HepG2 (cell line): ENCODE measurements at regions not wholly inside any gene's neighbourhood (a gene's known extent, or its start where the extent isn't known, plus 50 kb on each side); places are given as distances from the start of the nearest gene placed in this dataset.

Source experiments
- ATAC-seq: fragments of 200-7000 bp; cut with Tn5 transposase; 3 replicates; pipeline ENCODE4 v1.9.1; 2020; ENCODE audit warnings: mild to moderate bottlenecking, moderate library complexity
- BruUV-seq: library from RNA; stranded (reverse); fragments of 400-500 nt; replicated peaks from 2 replicates; lab custom pipeline; 2021; lab: Mats Ljungman, UMichigan
- CTCF ChIA-PET: fragments of 300-600 bp; formaldehyde crosslinking; extraction: SDS; loops from one replicate; lab custom pipeline; 2021; ENCODE audit warnings: low total read pairs, inconsistent platforms, low intra/inter-chr PET ratio; lab: Yijun Ruan, JAX
- POLR2A ChIA-PET: fragments of 350-600 bp; sonication (Branson Sonifier 250); formaldehyde crosslinking; loops from one replicate; lab custom pipeline; 2020; ENCODE audit warnings: antibody characterized with exemption, inconsistent platforms; lab: Yijun Ruan, JAX
- DNase-seq: peaks from one replicate; pipeline ENCODE4 v3.0.0-alpha.2; 2015; ENCODE audit warnings: low spot score
- FAIRE-seq: peaks from 3 replicates; lab custom pipeline; 2011; peaks lifted over from hg19 to GRCh38; lab: Jason Lieb, UNC
- H2AFZ ChIP-seq: one replicate; pipeline ENCODE4 v1.6.1; 2011; ENCODE audit warnings: low read length, inconsistent platforms
- H3K27ac ChIP-seq: fragments of 300-600 bp; 3 replicates; pipeline ENCODE4 v1.8.0; 2011; ENCODE audit warnings: mixed run types, mild to moderate bottlenecking, mixed read lengths, low read length, inconsistent platforms; ENCODE audit not compliant: insufficient read depth; ENCODE audit errors: extremely low read length
- H3K27me3 ChIP-seq, 2 experiments: fragments of 200-600 bp in 1 of 2; 2 replicates in 1 of 2; 3 replicates in 1 of 2; pipeline versions ENCODE4 v1.6.0 to v1.8.0; 2011; ENCODE audit warnings: low read length in 2 of 2, mild to moderate bottlenecking in 2 of 2, moderate library complexity in 2 of 2, inconsistent platforms in 1 of 2; ENCODE audit not compliant: insufficient read depth in 2 of 2, control insufficient read depth in 1 of 2
- H3K36me3 ChIP-seq, 2 experiments: fragments of 200-600 bp in 1 of 2; replicated peaks in 1 of 2; 2 replicates in 1 of 2; 3 replicates in 1 of 2; pipeline versions ENCODE4 v1.5.1 to v1.8.0; 2011; ENCODE audit warnings: low read length in 2 of 2, inconsistent platforms in 1 of 2; ENCODE audit not compliant: insufficient read depth in 2 of 2, control insufficient read depth in 1 of 2
- H3K4me1 ChIP-seq: 2 replicates; pipeline ENCODE4 v1.5.1; 2012; ENCODE audit warnings: low read length, inconsistent platforms; ENCODE audit not compliant: insufficient read depth
- H3K4me2 ChIP-seq: 2 replicates; pipeline ENCODE4 v1.6.0; 2011; ENCODE audit warnings: low read depth, low read length, inconsistent platforms
- H3K4me3 ChIP-seq, 3 experiments: fragments of 200-600 bp in 1 of 3; sonication (generic), shearing (Covaris generic) in 1 of 3; replicated peaks in 1 of 3; 2 replicates each; pipeline ENCODE4 v1.5.1; 2011 to 2016; ENCODE audit warnings: low read length in 3 of 3, inconsistent platforms in 2 of 3, low read depth in 2 of 3, mild to moderate bottlenecking in 2 of 3, control low read depth in 1 of 3, mixed read lengths in 1 of 3; ENCODE audit not compliant: insufficient read depth in 1 of 3
- H3K79me2 ChIP-seq: one replicate; pipeline ENCODE4 v1.6.1; 2011; ENCODE audit warnings: low read length, inconsistent platforms; ENCODE audit not compliant: insufficient read depth
- H3K9ac ChIP-seq: 2 replicates; pipeline ENCODE4 v1.6.0; 2011; ENCODE audit warnings: mild to moderate bottlenecking, low read depth, low read length, inconsistent platforms; ENCODE audit not compliant: insufficient read depth
- H3K9me3 ChIP-seq: 2 replicates; pipeline ENCODE4 v1.5.1; 2012; ENCODE audit warnings: mild to moderate bottlenecking, low read length
- H4K20me1 ChIP-seq: 2 replicates; pipeline ENCODE4 v1.6.0; 2011; ENCODE audit warnings: inconsistent platforms, mild to moderate bottlenecking, low read length, moderate library complexity; ENCODE audit not compliant: insufficient read depth
- ATRX ChIP-seq: sonication (generic); formaldehyde crosslinking; IDR thresholded peaks from 2 replicates; pipeline ENCODE4 v1.4.0; 2020; ENCODE audit warnings: missing genetic modification reagents, borderline replicate concordance
- CREBL2 ChIP-seq: sonication (generic); formaldehyde crosslinking; IDR thresholded peaks from 2 replicates; pipeline ENCODE4 v1.8.1; 2023; ENCODE audit warnings: missing genetic modification reagents, mild to moderate bottlenecking, borderline replicate concordance
- ELF1 ChIP-seq: sonication (generic); formaldehyde crosslinking; IDR thresholded peaks from 2 replicates; pipeline ENCODE4 v1.4.0; 2020; ENCODE audit warnings: missing genetic modification reagents
- ETS1 ChIP-seq: sonication (generic); formaldehyde crosslinking; IDR thresholded peaks from 2 replicates; pipeline ENCODE4 v1.4.0; 2020; ENCODE audit warnings: missing genetic modification reagents
- FLYWCH1 ChIP-seq: sonication (generic); formaldehyde crosslinking; IDR thresholded peaks from 2 replicates; pipeline ENCODE4 v1.8.1; 2023; ENCODE audit warnings: mild to moderate bottlenecking, missing genetic modification reagents
- GATAD1 ChIP-seq: IDR thresholded peaks from 2 replicates; pipeline ENCODE4 v1.6.1; 2016; ENCODE audit warnings: missing genetic modification reagents, missing compliant biosample characterization
- HINFP ChIP-seq: sonication (generic); formaldehyde crosslinking; IDR thresholded peaks from 2 replicates; pipeline ENCODE4 v1.4.0; 2020; ENCODE audit warnings: low read depth, mild to moderate bottlenecking, missing genetic modification reagents
- MTA1 ChIP-seq: sonication (generic); formaldehyde crosslinking; IDR thresholded peaks from 2 replicates; pipeline ENCODE4 v1.4.0; 2020; ENCODE audit warnings: missing genetic modification reagents, mild to moderate bottlenecking, borderline replicate concordance
- NFYC ChIP-seq: IDR thresholded peaks from 2 replicates; pipeline ENCODE4 v1.6.1; 2016; ENCODE audit warnings: missing genetic modification reagents, missing compliant biosample characterization
- PHF8 ChIP-seq: sonication (generic); formaldehyde crosslinking; IDR thresholded peaks from 2 replicates; pipeline ENCODE4 v1.5.0; 2020; ENCODE audit warnings: missing genetic modification reagents
- SALL1 ChIP-seq: sonication (generic); formaldehyde crosslinking; IDR thresholded peaks from 2 replicates; pipeline ENCODE4 v1.8.0; 2022; ENCODE audit warnings: mild to moderate bottlenecking, missing genetic modification reagents
- SIX4 ChIP-seq: sonication (generic); formaldehyde crosslinking; IDR thresholded peaks from 2 replicates; pipeline ENCODE4 v1.4.0; 2020; ENCODE audit warnings: missing genetic modification reagents
- SKI ChIP-seq: fragments of 450-650 bp; IDR thresholded peaks from one replicate; pipeline ENCODE4 v1.6.1; 2018; ENCODE audit warnings: mild to moderate bottlenecking; ENCODE audit not compliant: partially characterized antibody
- STAG1 ChIP-seq: sonication (generic); formaldehyde crosslinking; IDR thresholded peaks from 2 replicates; pipeline ENCODE4 v1.4.0; 2020; ENCODE audit warnings: missing genetic modification reagents
- ZC3H13 ChIP-seq: sonication (generic); formaldehyde crosslinking; IDR thresholded peaks from 2 replicates; pipeline ENCODE4 v1.8.1; 2023; ENCODE audit warnings: mild to moderate bottlenecking, missing genetic modification reagents, moderate library complexity
- ZMYM2 ChIP-seq: sonication (generic); formaldehyde crosslinking; IDR thresholded peaks from 2 replicates; pipeline ENCODE4 v1.8.0; 2022; ENCODE audit warnings: mild to moderate bottlenecking, missing genetic modification reagents
- ZNF230 ChIP-seq: sonication (generic); formaldehyde crosslinking; IDR thresholded peaks from 2 replicates; pipeline ENCODE4 v1.4.0; 2020; ENCODE audit warnings: mild to moderate bottlenecking, missing genetic modification reagents
- ZNF337 ChIP-seq: sonication (generic); formaldehyde crosslinking; IDR thresholded peaks from 2 replicates; pipeline ENCODE4 v1.5.1; 2020; ENCODE audit warnings: missing genetic modification reagents, low read depth, mild to moderate bottlenecking, borderline replicate concordance
- ZNF816 ChIP-seq: sonication (generic); formaldehyde crosslinking; IDR thresholded peaks from 2 replicates; pipeline ENCODE4 v1.8.0; 2022; ENCODE audit warnings: missing genetic modification reagents, mild to moderate bottlenecking, borderline replicate concordance
- ZNF841 ChIP-seq: sonication (generic); formaldehyde crosslinking; IDR thresholded peaks from 2 replicates; pipeline ENCODE4 v1.8.1; 2023; ENCODE audit warnings: missing genetic modification reagents, borderline replicate concordance
- WGBS: methylation state at CpG from one replicate; pipeline ENCODE4 v1.1.6; 2017; ENCODE audit warnings: low lambda C conversion rate; 5-methylcytosine and 5-hydroxymethylcytosine counted together
- in situ Hi-C: cut with HindIII; loops from 2 replicates; pipeline ENCODE4 v1.10.0; 2017; ENCODE audit warnings: low pct_unique_long_range_greater_than_20kb; ENCODE audit not compliant: extremely low pct_ligation_motif_present
- intact Hi-C: fragments of 100-400 bp; cut with micrococcal nuclease; formaldehyde crosslinking; loops from one replicate; pipeline ENCODE4 v1.10.0; 2022; ENCODE audit not compliant: unreplicated experiment
- TF ChIP-seq, protein P1 (sequence below): sonication (generic); formaldehyde crosslinking; IDR thresholded peaks from 2 replicates; pipeline ENCODE4 v1.5.0; 2020; ENCODE audit warnings: missing genetic modification reagents, mild to moderate bottlenecking, borderline replicate concordance
- TF ChIP-seq, protein P2 (sequence below): IDR thresholded peaks from 2 replicates; pipeline ENCODE4 v1.6.1; 2012; ENCODE audit warnings: inconsistent platforms

DNA sequence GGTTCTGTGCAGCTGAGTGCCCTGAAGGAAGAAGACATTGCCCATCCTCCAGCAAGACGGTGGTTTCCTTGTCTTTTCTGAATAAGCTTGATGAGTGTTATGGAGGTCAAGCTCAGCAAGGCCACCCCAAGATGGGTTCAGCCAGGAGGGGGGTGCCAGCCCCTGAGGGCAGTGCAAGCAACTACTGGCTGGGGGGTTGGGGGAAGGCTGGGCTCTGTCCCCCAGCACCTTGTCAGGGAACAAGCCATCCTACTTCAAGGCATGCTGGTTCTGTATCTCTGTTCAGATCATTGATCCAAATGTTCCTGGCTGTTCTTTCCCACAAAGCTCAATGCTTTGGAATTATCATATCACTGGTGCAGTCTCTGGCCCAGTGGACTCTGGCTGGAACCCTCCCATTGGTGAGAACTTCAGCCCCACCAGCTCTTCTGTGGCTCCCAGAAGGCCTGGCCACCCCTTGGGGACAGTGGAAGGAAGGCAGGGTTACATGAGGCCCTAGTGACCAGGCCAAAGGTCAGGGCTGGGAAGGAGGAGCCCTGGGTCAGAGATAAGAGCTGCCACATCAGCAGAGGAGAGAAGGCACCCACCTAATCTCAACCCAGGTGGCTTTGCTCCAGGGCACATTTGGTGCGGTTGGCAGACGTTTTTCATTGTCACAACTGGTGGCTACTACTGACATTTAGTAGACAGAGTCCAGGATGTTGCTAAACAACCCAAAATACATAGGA lies 280.2 kb downstream of the IRX2 start (continued):
- TF ChIP-seq ATRX = no peak
- TF ChIP-seq STAG1 (CRISPR knock-in tag) = no peak
- TF ChIP-seq SKI = no peak
- no peak for TF ChIP-seq HINFP (CRISPR knock-in tag)
- TF ChIP-seq ZNF841 (CRISPR knock-in tag) = no peak

GRCh38 chr5:2466966-2467365 lies 284.5 kb downstream of the IRX2 start:
- H3K9me3 ChIP-seq = no peaks in the 10 kb centered on the region
- no TSS peak for BruUV-seq

More at GRCh38 chr5:2466966-2467365, 284.5 kb downstream of the IRX2 start:
- H4K20me1 ChIP-seq = no peaks in the 10 kb centered on the region
- ATAC-seq = no peak
- in situ Hi-C loops = no loop called here
- POLR2A ChIA-PET = no interaction called here
- TF ChIP-seq GATAD1 (no peak), PHF8 (CRISPR knock-in tag) (no peak), ZNF816 (no peak), CREBL2 (no peak), SALL1 (CRISPR knock-in tag) (no peak), MTA1 (CRISPR knock-in tag) (no peak), ZNF337 (CRISPR knock-in tag) (no peak), ELF1 (CRISPR knock-in tag) (no peak), ZMYM2 (no peak), SIX4 (CRISPR knock-in tag) (no peak), ZC3H13 (CRISPR knock-in tag) (no peak), NFYC (CRISPR knock-in tag) (no peak), ZNF230 (CRISPR knock-in tag) (no peak), ETS1 (no peak), FLYWCH1 (no peak)
- TF ChIP-seq, protein P1, sequence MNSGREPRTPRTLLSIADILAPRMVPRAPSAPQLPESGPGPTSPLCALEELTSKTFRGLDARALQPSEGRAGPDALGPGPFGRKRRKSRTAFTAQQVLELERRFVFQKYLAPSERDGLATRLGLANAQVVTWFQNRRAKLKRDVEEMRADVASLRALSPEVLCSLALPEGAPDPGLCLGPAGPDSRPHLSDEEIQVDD = no peak
- TF ChIP-seq, protein P2, sequence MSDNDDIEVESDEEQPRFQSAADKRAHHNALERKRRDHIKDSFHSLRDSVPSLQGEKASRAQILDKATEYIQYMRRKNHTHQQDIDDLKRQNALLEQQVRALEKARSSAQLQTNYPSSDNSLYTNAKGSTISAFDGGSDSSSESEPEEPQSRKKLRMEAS = no peak
- TF ChIP-seq, all 625 proteins: peak for 0
- CTCF ChIA-PET = no interaction called here
- FAIRE-seq = no peak
- intact Hi-C loops = no loop called here
- WGBS = 25% methylated on average over 6 of the region's 9 CpGs
- H3K27ac ChIP-seq = no peak overlapping the region
- no peak overlapping the region for H2AFZ ChIP-seq
- no peak for DNase-seq
- H3K27me3 ChIP-seq = peaks cover 0 to 9% of the 10 kb centered on the region in 2 experiments; a peak in 2 of 5 replicates
- no peaks in the 10 kb centered on the region for H3K4me1 ChIP-seq
- H3K9ac ChIP-seq = no peak overlapping the region
- no peaks in the 10 kb centered on the region for H3K36me3 ChIP-seq
- H3K4me2 ChIP-seq = no peak overlapping the region
- H3K4me3 ChIP-seq = no peak overlapping the region
- H3K79me2 ChIP-seq = no peaks in the 10 kb centered on the region
